ENCODE measurements at regions not wholly inside any gene's neighbourhood (a gene's known extent, or its start where the extent isn't known, plus 50 kb on each side); places are given as distances from the start of the nearest gene placed in this dataset.

DNA sequence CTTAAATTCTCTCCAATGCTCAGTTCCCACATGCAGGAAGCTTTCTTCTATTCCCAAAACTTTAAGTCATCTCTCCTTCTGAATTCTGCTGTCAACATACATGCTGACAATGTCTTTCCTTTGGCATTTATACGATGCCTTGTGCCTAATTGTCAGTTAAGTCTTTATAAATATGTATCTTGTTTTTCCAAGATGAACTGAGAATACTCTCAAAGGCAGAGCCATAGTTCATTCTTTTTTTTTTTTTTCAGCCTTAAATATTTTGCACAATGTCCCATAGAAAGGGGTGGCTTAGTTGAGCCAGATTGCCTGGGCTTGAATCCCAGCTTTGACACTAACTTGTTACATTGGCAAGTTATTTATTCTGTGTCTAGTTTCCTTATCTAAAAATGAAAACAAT is 210.6 kb downstream of the QDPR start:
- no peak overlapping the region for H3K4me3 ChIP-seq
- H3K27me3 ChIP-seq (replicated peaks; ENCODE audit: insufficient read depth): no peaks in the 10 kb centered on the region
- WGBS: 83% methylated on average over 1 of the region's 1 CpG
- H3K9me3 ChIP-seq: no peaks in the 10 kb centered on the region
- DNase-seq (ENCODE audit: low spot score): no peak
- intact Hi-C loops (cut with DNase I): no loop called here
- H3K4me1 ChIP-seq (replicated peaks): no peaks in the 10 kb centered on the region
- no peaks in the 10 kb centered on the region for H3K36me3 ChIP-seq
- H3K27ac ChIP-seq: no peak overlapping the region
- TF ChIP-seq POLR2AphosphoS5 (IDR thresholded peaks at IDR 0.05) (no peak), POLR2A (IDR thresholded peaks at IDR 0.05) (no peak), CTCF (IDR thresholded peaks at IDR 0.05) (no peak)

DNA sequence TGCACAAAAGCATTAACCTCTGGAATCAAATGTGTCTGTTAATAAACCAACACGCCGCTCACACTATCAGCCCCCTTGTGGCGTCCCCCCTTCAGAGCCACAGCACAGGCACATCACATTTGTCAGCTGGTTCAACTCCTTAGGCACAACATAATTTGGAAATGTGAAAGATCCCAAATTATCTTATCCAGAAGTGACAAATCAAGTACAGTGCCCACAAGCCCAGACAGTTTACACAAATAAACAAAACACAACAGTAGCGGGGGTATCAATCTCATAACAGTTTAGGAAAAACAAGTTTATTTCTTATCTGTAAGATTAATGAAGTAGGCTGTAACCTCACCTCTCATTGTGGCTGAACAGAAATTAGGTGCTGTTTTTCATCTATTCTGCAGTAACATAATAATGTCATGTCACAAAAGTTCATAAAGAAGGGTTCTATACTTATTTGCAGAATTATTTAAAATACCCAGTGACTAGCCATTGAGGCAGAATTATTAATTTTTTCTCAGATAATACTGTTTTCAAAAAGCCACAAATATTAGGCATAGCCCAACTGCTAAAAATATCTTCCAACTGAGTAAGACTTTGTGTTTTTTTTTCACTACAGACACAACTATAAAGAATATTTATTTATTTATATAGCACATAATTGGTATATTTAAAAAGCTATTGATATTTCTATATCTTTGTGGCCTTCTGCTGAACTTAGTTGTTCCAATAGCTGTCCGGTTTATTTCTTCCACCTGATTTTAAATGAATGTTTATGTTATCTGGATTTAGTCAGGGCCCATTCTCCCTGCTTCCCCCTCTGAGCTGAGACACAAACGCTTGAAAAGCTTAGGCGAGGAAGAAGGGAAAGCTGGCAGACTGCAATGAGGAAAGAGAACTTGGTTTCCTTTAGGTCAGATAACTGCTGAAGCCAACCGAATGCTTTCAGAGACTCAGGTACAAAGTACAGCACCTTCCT is 214.7 kb downstream of the QDPR start:
- DNase-seq (ENCODE audit: low spot score): no peak
- Histone ChIP-seq H3K4me3 (no peak overlapping the region), H3K36me3 (no peaks in the 10 kb centered on the region), H3K27me3 (replicated peaks; ENCODE audit: insufficient read depth) (no peaks in the 10 kb centered on the region), H3K9me3 (no peaks in the 10 kb centered on the region), H3K4me1 (replicated peaks) (no peaks in the 10 kb centered on the region), H3K27ac (no peak overlapping the region)
- intact Hi-C loops (cut with DNase I): no loop called here
- TF ChIP-seq POLR2A (IDR thresholded peaks at IDR 0.05) (no peak), POLR2AphosphoS5 (IDR thresholded peaks at IDR 0.05) (no peak), CTCF (IDR thresholded peaks at IDR 0.05) (no peak)
- 75% methylated on average over 8 of the region's 8 CpGs for WGBS

- WGBS: 69% methylated on average over 1 of the region's 1 CpG
- no peak overlapping the region for H3K27ac ChIP-seq
- H3K27me3 ChIP-seq (replicated peaks; ENCODE audit: insufficient read depth): no peaks in the 10 kb centered on the region
- H3K9me3 ChIP-seq: no peaks in the 10 kb centered on the region
- no peaks in the 10 kb centered on the region for H3K4me1 ChIP-seq (replicated peaks)
- H3K4me3 ChIP-seq: no peak overlapping the region
- H3K36me3 ChIP-seq: no peaks in the 10 kb centered on the region
- DNase-seq (ENCODE audit: low spot score): no peak
- intact Hi-C loops (cut with DNase I): no loop called here
- TF ChIP-seq POLR2AphosphoS5 (IDR thresholded peaks at IDR 0.05) (no peak), POLR2A (IDR thresholded peaks at IDR 0.05) (no peak), CTCF (IDR thresholded peaks at IDR 0.05) (no peak)
Observed at GRCh38 chr4:17293901-17294300, 218.0 kb downstream of the QDPR start.

GRCh38 chr4:17288151-17288550 is 223.7 kb downstream of the QDPR start:
- 89% methylated on average over 1 of the region's 1 CpG for WGBS
- no peaks in the 10 kb centered on the region for H3K4me1 ChIP-seq (replicated peaks)
- H3K27me3 ChIP-seq (replicated peaks; ENCODE audit: insufficient read depth): no peaks in the 10 kb centered on the region
- TF ChIP-seq CTCF (IDR thresholded peaks at IDR 0.05) (no peak), POLR2AphosphoS5 (IDR thresholded peaks at IDR 0.05) (no peak), POLR2A (IDR thresholded peaks at IDR 0.05) (no peak)
- no peaks in the 10 kb centered on the region for H3K9me3 ChIP-seq
- no peak overlapping the region for H3K4me3 ChIP-seq
- intact Hi-C loops (cut with DNase I): no loop called here
- DNase-seq (ENCODE audit: low spot score): no peak
- H3K36me3 ChIP-seq: no peaks in the 10 kb centered on the region
- H3K27ac ChIP-seq: no peak overlapping the region

All from prostate gland (tissue), 2 donors.